NCI-H1694 (cell line): ENCODE measurements at regions not wholly inside any gene's neighbourhood (a gene's known extent, or its start where the extent isn't known, plus 50 kb on each side); places are given as distances from the start of the nearest gene placed in this dataset.
"Not testable (repeated sequence)": the region's sequence is repeated elsewhere in the genome, so short reads cannot be mapped to it uniquely, and the experiment has no call there.

Experiments
- DNase-seq: peaks from one replicate; lab custom pipeline; 2025; lab: John Stamatoyannopoulos, UW

DNA sequence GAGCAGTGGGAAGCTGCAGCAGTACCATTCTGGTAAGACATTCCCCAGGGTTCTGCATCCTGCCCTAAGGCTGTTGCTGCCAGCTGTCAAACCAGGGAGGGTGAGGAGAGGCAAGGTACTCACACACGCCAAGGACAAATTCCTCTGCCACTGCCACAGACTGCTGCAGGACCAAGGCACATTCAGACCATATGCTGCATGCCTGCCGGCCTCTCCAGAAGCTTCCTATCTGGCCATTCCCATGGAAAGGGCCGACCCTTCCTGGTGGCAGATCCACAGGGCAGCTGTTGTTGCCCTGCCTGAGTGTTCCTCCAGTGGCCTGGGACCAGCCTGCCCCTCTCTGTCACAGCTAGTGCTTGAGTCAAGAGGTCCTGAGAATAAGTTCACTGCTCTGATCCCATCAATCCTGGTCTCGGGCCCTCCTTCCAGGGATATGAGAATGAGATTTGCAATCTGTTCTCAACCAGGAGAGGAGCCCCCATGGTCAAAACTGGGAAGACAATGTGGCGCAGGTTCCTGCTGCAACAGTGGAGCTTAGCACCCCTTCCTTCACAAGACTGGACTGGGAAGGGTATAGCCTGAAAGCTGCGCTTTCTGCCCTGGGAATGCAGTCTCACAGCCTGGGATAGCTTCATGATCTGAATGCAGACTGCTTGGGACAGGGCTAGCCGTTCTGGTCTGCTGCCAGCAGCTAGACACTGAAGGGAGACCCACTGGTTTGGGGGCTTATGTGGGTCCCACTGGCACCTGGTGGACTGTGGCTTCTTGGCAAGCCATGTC, 342.5 kb upstream of the NDST3 start:
- no peak for DNase-seq

DNA sequence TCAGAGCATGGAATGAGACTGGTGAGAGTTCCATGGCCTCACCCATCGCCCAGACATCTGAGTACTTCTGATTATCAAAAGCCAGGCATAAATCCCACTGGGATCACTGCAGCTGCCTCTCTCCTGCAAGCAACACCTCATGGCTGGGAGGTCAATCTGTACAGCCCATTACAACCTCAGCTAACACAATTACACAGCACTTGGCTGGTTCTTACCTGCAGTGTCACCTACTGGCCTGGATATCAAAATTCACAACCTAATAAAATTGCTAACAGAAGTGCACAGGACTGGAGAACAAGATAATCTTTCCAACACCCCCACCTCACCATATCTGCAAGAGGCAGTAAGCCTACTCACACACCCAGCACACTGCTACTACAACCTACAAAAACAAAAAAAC, 341.7 kb upstream of the NDST3 start:
- DNase-seq = no peak

DNA sequence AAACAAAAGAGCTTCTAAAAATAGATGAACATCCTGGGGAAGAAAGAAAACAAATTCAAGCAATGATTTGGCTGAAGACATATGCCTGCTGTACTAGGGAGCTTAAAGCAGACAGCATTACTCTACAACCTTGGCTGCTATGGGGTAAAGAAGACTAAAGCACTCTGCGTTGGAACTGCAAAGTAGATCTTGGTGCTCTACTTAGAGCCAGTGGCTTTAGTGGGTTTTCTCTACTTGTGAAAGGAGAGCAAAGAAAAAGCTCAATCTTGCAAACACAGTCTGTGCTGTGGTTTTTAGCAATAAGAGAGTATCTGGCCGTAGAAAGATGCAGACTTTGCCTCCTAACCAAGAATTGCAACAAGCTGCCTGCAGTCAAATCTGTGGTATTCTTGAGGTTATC, 334.7 kb upstream of the NDST3 start:
- no peak for DNase-seq

DNA sequence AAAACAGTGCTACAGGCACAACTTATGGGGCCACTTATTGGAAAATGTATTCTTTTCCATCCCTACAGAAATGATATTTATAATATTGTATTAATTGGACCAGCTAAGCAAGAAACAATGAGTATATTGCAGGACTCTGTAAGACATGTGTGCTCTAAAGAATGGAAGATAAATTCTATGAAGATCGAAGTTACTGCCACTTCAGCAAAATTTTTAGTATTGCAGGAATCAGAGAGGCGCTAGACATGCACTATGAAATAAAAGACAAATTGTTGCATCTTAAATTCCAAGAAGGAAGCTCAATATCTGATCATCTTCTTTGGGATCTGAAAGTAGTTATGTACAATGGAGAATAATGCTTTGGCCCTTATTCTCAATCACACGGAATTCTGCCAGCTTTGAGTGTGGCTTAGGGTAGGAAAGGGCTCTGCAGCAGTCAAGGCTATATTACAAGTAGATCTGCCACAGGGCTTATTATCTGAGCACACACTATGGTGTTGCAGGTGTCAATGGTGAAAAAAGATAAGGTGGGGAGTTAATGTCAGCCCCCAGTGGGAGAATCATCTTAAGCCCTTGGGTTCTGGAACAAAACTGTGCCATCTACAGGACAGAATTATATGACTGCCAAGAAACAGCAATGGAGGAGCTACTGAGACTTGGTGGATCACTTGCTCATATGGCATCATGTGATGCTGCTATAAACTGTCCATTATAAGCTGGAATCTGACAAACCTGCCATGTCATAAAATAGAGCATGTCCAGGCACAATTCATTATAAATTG, 334.0 kb upstream of the NDST3 start:
- DNase-seq = no peak

DNA sequence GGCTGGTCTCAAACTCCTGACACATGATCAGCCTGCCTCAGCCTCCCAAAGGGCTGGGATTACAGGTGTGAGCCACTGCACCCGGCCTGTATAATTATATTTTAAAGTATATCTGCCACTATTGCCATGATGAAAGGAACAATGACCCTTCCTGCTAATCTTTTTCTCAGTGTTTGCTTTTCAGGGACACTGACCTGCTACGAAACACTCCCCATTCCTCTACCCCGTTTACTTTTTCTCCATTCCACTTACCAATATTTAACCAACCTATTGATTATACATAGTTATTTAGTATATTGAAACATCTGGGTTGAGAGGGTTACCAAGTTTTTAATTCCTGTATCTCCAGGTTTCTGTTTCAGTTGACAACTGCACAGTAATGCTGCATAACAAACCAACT, 331.9 kb upstream of the NDST3 start:
- no peak for DNase-seq

DNA sequence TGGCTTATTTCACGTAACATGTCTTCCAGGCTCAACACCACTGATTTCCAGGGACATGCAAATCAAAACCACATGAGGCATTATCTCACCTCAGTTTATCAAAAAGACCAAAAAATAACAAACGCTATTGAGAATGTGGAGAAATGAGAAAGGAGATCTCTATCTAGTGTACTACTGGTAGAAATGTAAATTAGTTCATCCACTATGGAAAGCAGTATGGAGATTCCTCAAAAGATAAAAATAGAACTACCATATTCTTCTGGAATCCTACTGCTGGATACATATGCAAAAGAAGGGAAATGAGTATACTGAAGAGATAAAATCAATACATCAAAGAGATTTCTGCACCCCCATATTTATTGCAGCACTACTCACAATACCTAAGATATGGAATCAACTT, 329.6 kb upstream of the NDST3 start:
- no peak for DNase-seq

DNA sequence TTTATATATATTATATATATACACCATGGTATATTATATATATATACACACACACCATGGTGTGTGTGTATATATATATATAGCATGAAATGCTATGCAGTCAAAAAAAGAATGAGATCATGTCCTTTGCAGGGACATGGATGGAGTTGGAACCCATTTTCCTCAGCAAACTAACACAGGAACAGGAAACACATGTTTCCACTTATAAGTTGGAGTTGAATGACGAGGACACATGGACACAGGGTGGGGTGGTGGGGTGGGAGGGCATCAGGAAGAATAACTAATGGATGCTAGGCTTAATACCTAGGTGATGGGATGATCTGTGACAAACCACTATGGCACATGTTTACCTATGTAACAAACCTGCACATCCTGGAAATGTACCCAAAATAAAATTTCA, 293.6 kb upstream of the NDST3 start:
- no peak for DNase-seq

DNA sequence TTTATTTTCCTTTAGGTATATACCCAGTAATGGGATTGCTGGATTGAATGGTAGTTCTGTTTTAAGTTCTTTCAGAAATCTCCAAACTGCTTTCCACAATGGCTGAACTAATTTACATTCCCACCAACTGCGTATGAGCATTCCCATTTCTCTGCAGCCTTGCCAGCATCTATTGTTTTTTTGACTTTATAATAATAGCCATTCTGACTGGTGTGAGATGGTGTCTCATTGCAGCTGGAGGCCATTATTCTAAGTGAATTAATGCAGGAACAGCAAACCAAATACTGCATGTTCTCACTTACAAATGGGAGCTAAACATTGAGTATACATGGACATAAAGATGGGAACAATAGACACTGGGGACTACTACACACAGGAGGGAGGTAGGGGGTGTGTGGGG, 288.9 kb upstream of the NDST3 start:
- not testable (repeated sequence) for DNase-seq

DNA sequence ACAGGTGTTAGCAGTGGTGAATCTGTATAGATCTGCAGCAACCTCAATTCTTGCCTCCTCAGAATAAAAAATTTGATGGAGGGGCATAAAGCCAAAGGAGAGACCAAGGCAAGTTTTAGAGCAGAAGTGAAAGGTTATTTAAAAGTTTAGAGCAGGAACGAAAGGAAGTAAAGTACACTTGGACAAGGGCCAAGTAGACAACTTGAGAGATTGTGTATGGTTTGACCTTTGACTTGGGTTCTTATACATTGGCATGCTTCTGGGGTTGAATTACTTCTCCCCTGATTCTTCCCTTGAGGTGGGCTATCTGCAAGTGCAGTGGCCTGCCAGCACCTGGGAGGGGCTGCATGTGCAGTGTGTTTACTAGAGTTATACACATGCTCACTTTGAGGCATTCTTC, 278.8 kb upstream of the NDST3 start:
- DNase-seq = no peak

DNA sequence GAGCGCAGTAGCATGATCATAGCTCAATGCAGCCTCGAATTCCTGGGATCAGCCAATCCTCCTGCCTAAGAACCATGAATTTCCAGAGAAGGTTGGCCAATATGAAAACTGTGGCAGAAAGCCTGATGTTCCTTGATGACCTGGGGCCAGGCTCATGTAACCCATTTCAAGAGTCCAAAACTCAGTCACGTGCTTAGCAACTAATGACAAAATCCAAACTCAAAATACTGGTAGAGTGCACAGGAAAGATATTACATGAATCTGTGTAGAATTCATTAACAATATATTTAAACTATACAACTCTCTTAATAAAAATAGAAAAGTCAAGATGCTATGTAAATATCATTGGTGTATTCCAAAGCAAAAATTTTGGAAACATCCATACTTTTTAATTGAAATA, 265.7 kb upstream of the NDST3 start:
- no peak for DNase-seq

DNA sequence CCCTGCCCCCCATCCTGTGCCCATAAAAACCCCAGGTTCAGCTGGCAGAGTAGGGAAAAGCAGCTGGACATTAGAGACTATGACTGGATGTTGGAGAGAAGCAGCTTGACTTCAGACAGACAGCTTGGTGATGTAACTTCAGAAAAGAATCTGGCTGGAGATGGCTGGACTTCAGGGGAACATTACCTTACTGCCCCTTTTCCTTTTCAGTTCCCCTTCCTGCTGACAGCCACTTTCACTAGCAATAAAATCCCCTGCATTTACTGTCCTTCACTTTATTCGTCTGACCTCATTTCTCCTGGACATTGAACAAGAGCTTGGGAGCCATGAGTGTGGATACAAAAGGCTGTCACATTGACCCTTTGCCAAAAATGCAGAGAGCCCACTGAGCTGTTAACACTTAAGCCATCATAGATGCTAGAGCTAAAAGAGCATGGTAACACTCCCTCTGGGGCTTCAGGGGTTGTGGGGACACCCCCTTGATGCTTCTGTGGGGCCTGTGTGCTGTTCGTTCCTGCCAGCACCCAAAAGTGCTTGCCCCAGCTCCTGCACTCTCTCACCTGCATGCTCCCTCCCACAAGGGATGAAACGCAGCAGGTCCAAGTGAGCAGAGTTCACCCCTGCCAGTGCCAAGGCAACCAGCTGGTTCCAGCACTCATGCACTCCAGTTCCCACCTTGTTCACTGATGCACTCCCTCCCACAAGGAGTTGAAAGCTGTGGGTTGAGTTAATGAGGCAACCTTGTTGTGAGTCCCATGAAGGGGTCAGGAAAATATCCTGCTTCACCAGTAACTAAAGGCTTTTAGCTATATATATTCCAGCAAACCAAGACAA, 263.8 kb upstream of the NDST3 start:
- no peak for DNase-seq

DNA sequence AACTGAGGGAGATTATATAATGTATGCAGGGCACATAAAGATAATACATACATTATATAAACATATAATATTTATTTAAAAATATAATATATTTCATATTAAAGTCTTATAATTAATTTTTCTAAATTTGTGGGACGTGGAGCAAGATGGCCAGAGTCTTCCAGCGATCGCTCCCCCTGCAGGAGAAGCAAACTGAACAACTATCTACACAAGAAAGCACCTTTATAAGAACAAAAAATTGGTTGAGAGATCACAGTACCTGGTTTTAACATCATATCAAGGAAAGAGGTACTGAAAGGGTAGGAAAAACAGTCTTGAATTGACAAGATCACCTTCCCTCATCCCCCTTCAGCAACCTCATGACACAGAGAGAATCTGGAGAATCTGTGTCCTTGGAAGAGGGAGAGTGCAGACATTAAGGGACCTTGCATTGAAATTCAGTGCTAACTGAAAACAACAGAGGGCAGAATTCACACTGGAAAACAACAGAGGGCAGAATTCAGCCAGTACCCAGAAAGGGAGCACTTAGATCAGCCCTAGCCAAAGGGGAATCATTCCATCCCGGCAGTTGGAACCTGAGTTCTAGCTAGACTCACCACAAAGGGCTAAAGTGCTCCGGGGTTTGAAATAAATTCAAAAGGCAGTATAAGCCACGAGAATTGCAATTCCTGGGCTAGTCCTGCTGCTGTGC, 262.5 kb upstream of the NDST3 start:
- DNase-seq = peak; percentile 33

DNA sequence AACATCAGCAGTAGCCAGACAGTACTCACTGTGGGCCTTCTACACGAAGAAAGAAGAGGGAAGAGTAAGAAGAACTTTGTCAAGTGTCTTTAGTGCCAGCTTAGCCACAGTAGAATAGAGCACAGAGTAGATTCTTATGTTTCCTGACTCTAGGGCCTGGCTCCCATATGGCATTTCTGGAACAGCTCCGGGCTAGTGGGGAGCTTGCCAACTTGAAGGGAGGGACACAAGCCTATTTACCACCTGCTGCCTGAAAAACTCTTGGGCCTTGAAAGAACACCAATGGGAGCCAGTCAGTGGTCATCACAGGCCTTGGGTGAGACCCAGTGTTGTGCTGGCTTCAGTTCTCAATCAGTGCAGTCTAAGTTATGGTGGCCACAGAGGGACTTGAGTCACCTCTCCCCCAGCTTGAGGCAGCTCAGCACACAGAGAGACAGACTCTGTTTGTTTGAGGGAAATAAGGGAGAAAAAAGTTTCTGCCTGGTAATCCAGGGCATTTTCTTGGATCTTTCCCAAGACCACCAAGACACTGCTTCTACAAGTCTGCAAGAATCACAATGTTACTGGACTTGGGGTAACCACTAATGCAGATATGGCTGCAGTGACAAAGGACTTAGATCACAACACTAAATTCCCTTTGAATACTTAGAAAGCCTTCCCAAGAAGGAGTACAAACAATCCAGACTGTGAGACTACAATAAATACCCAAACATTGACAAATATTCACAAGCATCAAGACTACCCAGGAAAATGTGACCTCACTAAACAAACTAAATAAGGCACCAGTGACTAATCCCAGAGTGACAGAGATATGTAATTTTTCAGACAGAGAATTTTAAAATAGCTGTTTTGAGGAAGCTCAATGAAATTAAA, 261.0 kb upstream of the NDST3 start:
- DNase-seq = peak; percentile 37

DNA sequence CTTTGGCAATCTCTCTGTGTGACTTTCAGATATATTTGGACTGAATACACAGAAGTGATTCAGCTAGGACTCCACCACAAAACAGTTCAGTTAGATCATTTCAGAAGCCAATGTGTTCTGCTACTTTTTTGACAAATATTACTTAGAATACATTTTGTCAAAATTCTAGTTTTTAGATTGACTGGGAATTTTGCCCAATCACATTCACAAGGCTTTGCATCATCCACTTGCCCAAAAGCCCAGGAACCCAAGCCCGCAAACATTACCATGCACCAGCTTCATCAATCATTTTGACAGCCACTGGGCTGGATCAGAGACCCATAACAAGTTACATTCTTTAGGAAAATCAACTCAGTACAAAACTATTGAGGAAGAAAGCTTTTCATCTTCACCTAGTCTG, 256.6 kb upstream of the NDST3 start:
- no peak for DNase-seq

DNA sequence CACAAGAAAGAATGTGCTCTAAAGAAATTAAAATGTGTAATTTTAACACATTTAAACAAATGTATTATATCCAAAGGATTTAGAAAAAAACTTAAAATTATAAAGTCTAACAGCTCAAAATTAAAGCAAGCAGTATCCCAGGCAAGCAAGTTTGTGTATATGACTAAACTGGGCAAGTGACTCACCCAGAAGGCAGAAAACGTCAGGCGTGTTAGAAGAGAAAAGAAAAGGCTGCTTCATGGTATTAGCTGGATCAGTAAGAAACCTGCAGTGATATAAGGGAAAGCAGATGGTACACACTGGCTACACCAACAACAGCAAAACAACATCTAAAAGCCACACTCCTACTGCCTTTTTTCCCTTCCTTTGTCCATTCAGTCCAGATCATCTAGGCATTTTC, 250.6 kb upstream of the NDST3 start:
- no peak for DNase-seq

DNA sequence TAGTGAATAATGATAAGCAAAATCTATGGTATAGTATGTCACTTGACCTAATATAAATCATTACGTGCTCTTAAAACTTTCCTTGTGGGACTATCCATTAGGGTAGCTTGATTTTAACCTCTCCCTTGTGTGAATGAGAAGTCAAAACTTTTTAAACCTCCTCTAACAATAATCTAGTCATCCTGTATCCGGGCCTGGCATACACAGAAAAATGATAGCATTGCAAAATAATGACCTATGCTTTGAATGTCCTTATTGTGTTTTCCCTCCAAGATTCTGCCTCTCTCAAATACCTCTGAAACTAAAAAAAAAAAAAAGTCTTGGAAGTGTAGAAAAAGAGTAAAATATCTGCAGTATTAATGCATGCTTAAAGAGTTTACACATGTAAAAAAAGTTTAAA, 250.0 kb upstream of the NDST3 start:
- DNase-seq = no peak

DNA sequence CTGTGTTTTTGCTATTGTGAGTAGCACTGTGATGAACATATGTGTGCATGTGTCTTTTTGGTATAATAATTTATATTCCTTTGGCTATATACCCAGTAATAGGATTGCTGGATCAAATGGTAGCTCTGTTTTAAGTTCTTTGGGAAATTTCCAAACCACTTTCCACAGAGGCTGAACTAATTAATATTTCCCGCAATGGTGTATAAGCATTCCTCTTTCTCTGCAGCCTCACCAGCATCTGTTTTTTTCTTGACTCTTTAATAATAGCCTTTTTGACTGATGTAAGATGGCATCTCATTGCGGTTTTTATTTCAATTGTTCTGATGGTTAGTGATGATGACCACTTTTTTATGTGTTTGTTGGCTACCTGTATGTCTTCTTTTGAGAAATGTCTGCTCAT, 247.7 kb upstream of the NDST3 start:
- DNase-seq = no peak

DNA sequence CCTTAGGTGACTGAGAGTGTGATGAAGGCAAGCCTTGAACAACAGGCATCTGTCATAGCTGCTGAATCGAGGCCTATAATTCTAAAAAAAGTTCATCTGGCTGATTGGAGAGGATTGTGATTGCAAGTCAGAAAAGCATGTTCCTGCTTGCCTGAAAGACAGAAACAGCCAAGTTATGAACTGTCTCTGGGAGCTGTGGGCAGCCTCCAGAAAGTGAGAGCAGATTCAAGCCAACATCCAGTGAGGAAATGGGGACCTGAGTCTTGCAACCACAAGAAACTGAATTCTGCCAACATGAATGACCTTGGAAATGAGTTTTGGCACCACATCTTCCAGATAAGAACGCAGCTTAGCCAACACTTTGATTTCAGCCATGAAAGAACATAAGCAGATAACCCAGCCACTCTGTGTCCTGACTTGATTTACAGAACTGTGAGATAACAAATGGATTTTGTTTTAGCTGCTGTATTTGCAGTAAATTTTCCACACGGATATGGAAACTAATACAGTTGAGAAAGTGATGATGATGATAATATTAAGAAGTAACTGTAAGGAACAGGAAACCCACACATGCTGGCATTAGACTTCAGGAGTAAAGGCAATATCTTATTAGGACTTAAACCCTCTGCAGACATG, 240.3 kb upstream of the NDST3 start:
- DNase-seq = peak; percentile 47

DNA sequence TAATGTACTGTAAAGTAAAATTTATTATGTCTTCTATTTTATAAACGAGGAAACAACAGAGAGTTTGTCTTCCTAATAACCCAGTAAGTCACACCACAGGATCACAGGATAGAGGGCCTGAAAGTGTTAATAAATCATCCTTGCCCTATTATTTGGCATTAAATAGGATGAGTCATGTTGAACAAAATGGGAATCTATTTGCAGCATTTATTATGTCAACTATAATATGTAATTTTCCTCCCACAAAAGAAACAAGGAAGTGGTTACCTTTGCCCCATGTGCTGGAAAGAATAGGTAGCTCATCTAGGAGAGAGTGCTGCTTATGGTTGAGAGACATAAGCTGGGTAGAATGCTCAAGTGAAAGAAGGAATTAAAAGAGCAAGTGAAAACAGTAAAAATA, 237.6 kb upstream of the NDST3 start:
- DNase-seq = no peak

DNA sequence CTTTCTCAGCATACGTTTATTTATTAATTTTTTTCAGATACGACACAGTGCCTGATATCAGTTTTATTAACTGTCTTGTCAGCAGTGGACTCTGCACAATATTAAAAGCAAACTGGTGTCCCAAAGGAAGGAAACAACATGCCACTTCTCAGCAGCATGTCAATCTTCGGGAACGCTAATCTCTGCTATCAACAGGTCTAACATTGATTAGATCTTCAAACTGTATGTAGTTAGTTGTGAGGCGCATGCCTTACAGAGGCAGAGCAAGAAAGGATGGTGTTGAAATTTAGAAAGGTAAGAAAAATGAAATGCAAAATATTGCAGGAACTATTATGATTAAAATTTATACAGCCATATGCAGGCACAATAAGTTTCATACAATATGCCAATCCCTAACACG, 233.7 kb upstream of the NDST3 start:
- DNase-seq = no peak

DNA sequence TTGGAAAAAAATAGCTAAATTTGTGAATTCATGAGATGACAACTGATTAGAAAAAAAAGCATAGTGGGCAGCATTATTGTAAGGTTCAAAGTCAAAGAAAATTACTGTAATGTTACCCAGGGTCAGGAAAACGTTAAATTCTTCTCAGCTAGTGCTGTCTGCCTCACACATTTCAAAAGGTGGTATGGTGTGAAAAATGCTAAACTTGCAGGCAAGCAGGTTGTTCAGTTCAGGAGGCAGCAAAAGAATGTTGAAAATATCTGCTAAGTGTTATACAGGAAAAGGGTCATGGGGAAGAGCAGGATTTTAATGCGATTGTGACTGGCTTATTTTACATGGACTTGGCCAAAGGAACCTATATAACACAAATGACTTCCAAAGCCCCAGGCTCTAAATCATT, 232.5 kb upstream of the NDST3 start:
- DNase-seq = no peak
